ENCODE measurements at regions not wholly inside any gene's neighbourhood (a gene's known extent, or its start where the extent isn't known, plus 50 kb on each side); places are given as distances from the start of the nearest gene placed in this dataset.
A peak's percentile ranks its signal among the peaks of the same experiment; 100 is the strongest.

GRCh38 chr16:85258629-85259028, 146.4 kb upstream of the CIBAR2 start:
- H3K79me2 ChIP-seq (ENCODE audit: low read depth): no peaks in the 10 kb centered on the region
- H3K36me3 ChIP-seq (ENCODE audit: low read depth): no peaks in the 10 kb centered on the region
- no peaks in the 10 kb centered on the region for H3K27me3 ChIP-seq (ENCODE audit: insufficient read depth, low read depth)
- H3K9me3 ChIP-seq (ENCODE audit: insufficient read depth, low read depth): no peaks in the 10 kb centered on the region
- peaks cover 5% of the 10 kb centered on the region for H4K20me1 ChIP-seq (ENCODE audit: insufficient read depth)
- no peak overlapping the region for H3K4me2 ChIP-seq
- no peaks in the 10 kb centered on the region for H3K4me1 ChIP-seq (replicated peaks; ENCODE audit: insufficient read depth)
- H2AFZ ChIP-seq: no peak overlapping the region
- TF ChIP-seq, protein P1, sequence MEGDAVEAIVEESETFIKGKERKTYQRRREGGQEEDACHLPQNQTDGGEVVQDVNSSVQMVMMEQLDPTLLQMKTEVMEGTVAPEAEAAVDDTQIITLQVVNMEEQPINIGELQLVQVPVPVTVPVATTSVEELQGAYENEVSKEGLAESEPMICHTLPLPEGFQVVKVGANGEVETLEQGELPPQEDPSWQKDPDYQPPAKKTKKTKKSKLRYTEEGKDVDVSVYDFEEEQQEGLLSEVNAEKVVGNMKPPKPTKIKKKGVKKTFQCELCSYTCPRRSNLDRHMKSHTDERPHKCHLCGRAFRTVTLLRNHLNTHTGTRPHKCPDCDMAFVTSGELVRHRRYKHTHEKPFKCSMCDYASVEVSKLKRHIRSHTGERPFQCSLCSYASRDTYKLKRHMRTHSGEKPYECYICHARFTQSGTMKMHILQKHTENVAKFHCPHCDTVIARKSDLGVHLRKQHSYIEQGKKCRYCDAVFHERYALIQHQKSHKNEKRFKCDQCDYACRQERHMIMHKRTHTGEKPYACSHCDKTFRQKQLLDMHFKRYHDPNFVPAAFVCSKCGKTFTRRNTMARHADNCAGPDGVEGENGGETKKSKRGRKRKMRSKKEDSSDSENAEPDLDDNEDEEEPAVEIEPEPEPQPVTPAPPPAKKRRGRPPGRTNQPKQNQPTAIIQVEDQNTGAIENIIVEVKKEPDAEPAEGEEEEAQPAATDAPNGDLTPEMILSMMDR (conservative IDR thresholded peaks at IDR 0.05): no peak
- TF ChIP-seq EZH2 (IDR thresholded peaks at IDR 0.05; ENCODE audit: low read depth): no peak
- POLR2A ChIA-PET (ENCODE audit: unreplicated experiment): no interaction called here
- no peak overlapping the region for H3K27ac ChIP-seq
- no peaks in the 10 kb centered on the region for H3F3A ChIP-seq (ENCODE audit: insufficient read depth, low read depth)
- H3K4me3 ChIP-seq: no peak overlapping the region
- CTCF ChIA-PET: interaction anchor here (0.6 kb wide), 1 partner anchor 508 kb away, joined by 5 read pairs; no protein-coding TSS in a partner anchor
- no TSS peak for BruUV-seq (replicated peaks)
- H3K9me2 ChIP-seq (ENCODE audit: insufficient read depth): no peaks in the 10 kb centered on the region
- intact Hi-C loops (cut with micrococcal nuclease; ENCODE audit: unreplicated experiment): no loop called here
- DNase-seq: peak in 1 of 2 experiments; percentile 6

DNA sequence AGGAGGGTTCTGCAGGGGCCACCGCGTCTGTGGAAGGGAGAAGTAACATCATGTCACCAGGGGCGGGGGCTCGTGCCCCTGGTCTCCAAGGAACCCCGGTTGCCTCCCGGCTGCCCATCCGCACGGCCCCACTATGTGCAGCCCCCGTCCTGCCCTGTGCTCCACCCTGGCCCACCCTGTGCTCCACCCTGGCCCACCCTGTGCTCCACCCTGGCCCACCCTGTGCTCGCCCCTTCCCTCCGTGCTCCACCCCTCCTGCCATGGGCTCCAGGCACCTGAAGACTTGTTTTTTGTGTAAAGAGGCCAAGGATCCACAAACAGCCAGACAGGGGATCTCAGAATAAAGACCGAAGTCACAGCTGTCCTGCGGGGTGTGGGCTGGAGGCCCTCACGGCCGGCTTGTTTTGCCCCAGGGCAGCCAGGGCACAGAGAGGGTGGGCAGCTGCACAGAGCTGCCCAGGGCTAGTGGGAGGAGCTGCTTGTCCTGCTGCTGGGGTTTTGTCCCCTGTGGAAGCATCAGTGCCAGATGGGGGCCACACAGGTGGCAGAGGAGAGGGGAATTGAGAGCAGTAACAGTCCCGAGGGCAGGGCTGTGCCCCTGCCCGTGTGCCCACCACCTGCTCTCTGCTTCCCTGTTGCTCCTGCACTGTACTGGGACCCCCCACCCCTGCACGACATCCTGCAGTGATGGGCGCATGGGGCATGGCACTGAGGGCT, 147.0 kb upstream of the CIBAR2 start:
- TF ChIP-seq, protein P1 (conservative IDR thresholded peaks at IDR 0.05): no peak
- TF ChIP-seq EZH2 (IDR thresholded peaks at IDR 0.05; ENCODE audit: low read depth): no peak
- Histone ChIP-seq H3K27me3 (ENCODE audit: insufficient read depth, low read depth) (no peaks in the 10 kb centered on the region), H4K20me1 (ENCODE audit: insufficient read depth) (peaks cover 5% of the 10 kb centered on the region), H3K79me2 (ENCODE audit: low read depth) (no peaks in the 10 kb centered on the region), H3K9me2 (ENCODE audit: insufficient read depth) (no peaks in the 10 kb centered on the region), H3K27ac (no peak overlapping the region), H3K9me3 (ENCODE audit: insufficient read depth, low read depth) (no peaks in the 10 kb centered on the region), H3K4me1 (replicated peaks; ENCODE audit: insufficient read depth) (no peaks in the 10 kb centered on the region), H2AFZ (no peak overlapping the region), H3F3A (ENCODE audit: insufficient read depth, low read depth) (no peaks in the 10 kb centered on the region), H3K4me3 (no peak overlapping the region), H3K4me2 (no peak overlapping the region), H3K36me3 (ENCODE audit: low read depth) (no peaks in the 10 kb centered on the region)
- POLR2A ChIA-PET (ENCODE audit: unreplicated experiment): no interaction called here
- no peak for DNase-seq
- CTCF ChIA-PET: interaction anchor here (0.6 kb wide), 1 partner anchor 509 kb away, joined by 5 read pairs; no protein-coding TSS in a partner anchor
- intact Hi-C loops (cut with micrococcal nuclease; ENCODE audit: unreplicated experiment): no loop called here
- BruUV-seq (replicated peaks): no TSS peak

GRCh38 chr16:85259832-85260167, 147.5 kb upstream of the CIBAR2 start:
- no TSS peak for BruUV-seq (replicated peaks)
- CTCF ChIA-PET: no interaction called here
- Histone ChIP-seq H2AFZ (no peak overlapping the region), H3K4me2 (no peak overlapping the region), H3K27ac (no peak overlapping the region), H3K36me3 (ENCODE audit: low read depth) (no peaks in the 10 kb centered on the region), H3K27me3 (ENCODE audit: insufficient read depth, low read depth) (no peaks in the 10 kb centered on the region), H3K79me2 (ENCODE audit: low read depth) (no peaks in the 10 kb centered on the region), H3K4me3 (no peak overlapping the region), H3K9me3 (ENCODE audit: insufficient read depth, low read depth) (no peaks in the 10 kb centered on the region), H3K4me1 (replicated peaks; ENCODE audit: insufficient read depth) (no peaks in the 10 kb centered on the region), H3K9me2 (ENCODE audit: insufficient read depth) (no peaks in the 10 kb centered on the region), H4K20me1 (ENCODE audit: insufficient read depth) (peaks cover 5% of the 10 kb centered on the region; the same call in 1 of the 2 replicates), H3F3A (ENCODE audit: insufficient read depth, low read depth) (no peaks in the 10 kb centered on the region)
- no peak for TF ChIP-seq EZH2 (IDR thresholded peaks at IDR 0.05; ENCODE audit: low read depth)
- TF ChIP-seq, protein P1 (conservative IDR thresholded peaks at IDR 0.05): no peak
- no peak for DNase-seq
- intact Hi-C loops (cut with micrococcal nuclease; ENCODE audit: unreplicated experiment): no loop called here
- POLR2A ChIA-PET (ENCODE audit: unreplicated experiment): no interaction called here

Data from PC-9 (cell line).